GM12891 (cell line): ENCODE measurements at regions not wholly inside any gene's neighbourhood (a gene's known extent, or its start where the extent isn't known, plus 50 kb on each side); places are given as distances from the start of the nearest gene placed in this dataset.

Source experiments
- DNase-seq: peaks from one replicate; pipeline ENCODE4 v3.0.0; 2011; ENCODE audit warnings: low spot score; ENCODE audit not compliant: insufficient read length
- FAIRE-seq: peaks from 2 replicates; lab custom pipeline; 2011; peaks lifted over from hg19 to GRCh38; lab: Jason Lieb, UNC
- PAX5 ChIP-seq: IDR thresholded peaks from 2 replicates; pipeline ENCODE4 v1.6.1; 2011; ENCODE audit warnings: low read length, moderate library complexity, mild to moderate bottlenecking; ENCODE audit not compliant: insufficient read depth, severe bottlenecking
- POLR2A ChIP-seq: IDR thresholded peaks from 2 replicates; pipeline ENCODE4 v1.6.1; 2011; ENCODE audit warnings: low read depth, low read length, control low read depth
- POLR2AphosphoS5 ChIP-seq: IDR thresholded peaks from 2 replicates; pipeline ENCODE4 v1.6.1; 2011; ENCODE audit warnings: low read depth, low read length, control low read depth
- POU2F2 ChIP-seq: IDR thresholded peaks from 2 replicates; pipeline ENCODE4 v1.6.1; 2011; ENCODE audit warnings: low read depth, mild to moderate bottlenecking, control low read depth, low read length, moderate library complexity
- SPI1 ChIP-seq: IDR thresholded peaks from 2 replicates; pipeline ENCODE4 v1.6.1; 2011; ENCODE audit warnings: low read depth, low read length, control low read depth
- TAF1 ChIP-seq: IDR thresholded peaks from 2 replicates; pipeline ENCODE4 v1.6.1; 2011; ENCODE audit warnings: low read depth, low read length, control low read depth

DNA sequence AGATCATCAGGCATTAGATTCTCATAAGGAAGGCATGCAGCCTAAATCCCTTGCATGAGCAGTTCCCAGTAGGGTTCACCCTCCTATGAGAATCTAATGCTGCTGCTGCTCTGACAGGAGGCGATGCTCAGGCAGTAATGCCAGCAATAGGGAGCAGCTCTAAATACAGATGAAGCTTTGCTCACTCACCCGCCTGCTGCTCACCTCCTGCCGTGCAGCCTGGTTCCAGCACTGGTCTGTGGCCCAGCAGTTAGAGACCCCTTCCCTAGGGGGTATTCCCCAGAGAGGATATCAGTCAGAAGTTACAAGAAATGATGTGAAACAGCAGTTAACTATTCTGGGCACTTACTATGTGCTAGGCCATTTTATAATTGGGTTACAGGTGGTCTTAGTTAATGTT lies 226.0 kb downstream of the KCNJ3 start:
- FAIRE-seq (no peak), DNase-seq (no peak)
- no peak for TF ChIP-seq TAF1
- TF ChIP-seq PAX5: no peak
- TF ChIP-seq SPI1: no peak
- TF ChIP-seq POLR2A: no peak
- TF ChIP-seq POLR2AphosphoS5: no peak
- no peak for TF ChIP-seq POU2F2

DNA sequence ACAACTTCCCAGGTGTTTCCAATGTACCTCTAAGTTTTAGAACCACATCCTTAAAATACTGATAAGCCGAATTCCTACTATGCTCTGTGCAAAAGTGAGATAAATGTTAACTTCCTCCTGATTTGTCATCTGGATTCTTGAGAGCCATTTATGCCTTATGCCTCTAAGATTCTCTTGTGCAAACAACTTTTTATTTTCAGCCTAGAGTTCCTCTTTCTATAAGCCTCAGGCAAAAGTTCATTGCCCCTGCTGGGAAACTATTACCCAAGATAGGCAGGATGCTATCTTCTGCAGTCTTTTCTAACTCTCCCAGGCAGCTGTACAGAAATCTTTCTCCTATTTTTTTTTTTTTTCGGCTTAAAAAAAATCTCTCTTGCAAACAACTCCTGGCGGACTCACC lies 216.1 kb downstream of the KCNJ3 start:
- DNase-seq (no peak), FAIRE-seq (no peak)
- TF ChIP-seq TAF1: no peak
- no peak for TF ChIP-seq POLR2A
- TF ChIP-seq PAX5: no peak
- no peak for TF ChIP-seq POLR2AphosphoS5
- TF ChIP-seq POU2F2: no peak
- no peak for TF ChIP-seq SPI1

DNA sequence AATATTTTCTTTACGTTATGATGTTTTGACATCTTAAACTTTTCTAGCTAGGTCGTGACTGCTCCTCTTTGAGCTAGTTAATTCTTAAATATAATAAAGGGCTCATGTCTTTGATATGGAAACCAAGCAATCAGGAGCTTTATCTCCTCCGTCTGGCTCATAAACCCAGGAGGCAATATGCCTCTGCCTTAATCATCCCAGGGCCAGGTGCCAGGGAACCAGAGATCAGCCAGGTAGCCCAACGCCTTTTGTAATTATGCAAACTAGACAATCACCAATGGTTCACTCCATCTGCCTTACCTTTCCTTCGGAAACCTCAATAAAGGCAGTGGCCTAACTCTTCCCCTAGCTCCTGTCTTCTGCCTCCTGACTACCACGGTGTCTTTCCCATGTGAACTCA lies 213.7 kb downstream of the KCNJ3 start:
- no peak for DNase-seq
- no peak for FAIRE-seq
- TF ChIP-seq TAF1 (no peak), PAX5 (no peak), SPI1 (no peak), POLR2A (no peak), POU2F2 (no peak), POLR2AphosphoS5 (no peak)

DNA sequence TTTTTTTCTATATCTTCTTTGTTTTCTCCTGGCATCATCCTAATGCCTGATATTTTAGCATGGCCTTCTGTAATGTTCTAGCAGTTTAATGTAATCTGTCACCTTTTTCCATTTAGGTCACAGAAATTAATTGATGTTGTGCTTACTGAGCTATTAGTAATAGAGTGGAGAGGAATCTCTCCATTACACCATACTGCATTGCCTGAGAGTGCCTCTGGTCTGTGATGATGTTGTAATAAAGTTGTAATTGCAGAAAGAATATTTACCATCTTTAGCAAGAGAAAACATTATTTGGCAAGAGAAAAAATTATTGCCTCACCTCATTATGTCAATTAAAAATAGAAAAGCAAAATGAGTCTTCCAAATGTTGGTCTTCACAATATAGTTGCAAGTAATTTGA lies 213.2 kb downstream of the KCNJ3 start:
- TF ChIP-seq POLR2AphosphoS5: no peak
- no peak for TF ChIP-seq TAF1
- no peak for TF ChIP-seq POU2F2
- no peak for TF ChIP-seq POLR2A
- no peak for TF ChIP-seq PAX5
- no peak for TF ChIP-seq SPI1
- DNase-seq: no peak
- FAIRE-seq: no peak

DNA sequence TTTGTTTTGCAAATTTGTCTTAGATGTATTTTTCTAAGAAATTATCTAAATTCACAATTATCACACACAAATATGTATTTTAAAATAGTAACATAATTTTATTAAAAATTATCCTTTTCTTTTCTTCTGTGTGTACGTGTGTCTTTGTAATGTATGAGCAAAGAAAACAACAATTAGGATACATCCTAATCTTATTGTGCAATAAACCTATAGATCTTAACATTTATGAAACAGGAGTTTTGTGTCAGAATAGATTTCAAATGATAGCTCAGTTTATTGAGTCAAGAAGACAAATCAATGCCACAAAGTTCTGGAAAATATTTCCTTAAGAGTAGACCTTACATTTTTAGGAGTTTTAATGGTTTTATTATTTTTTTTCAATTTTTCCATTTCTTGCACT lies 212.2 kb downstream of the KCNJ3 start:
- no peak for TF ChIP-seq POLR2A
- TF ChIP-seq SPI1: no peak
- TF ChIP-seq TAF1: no peak
- no peak for TF ChIP-seq PAX5
- no peak for TF ChIP-seq POU2F2
- TF ChIP-seq POLR2AphosphoS5: no peak
- FAIRE-seq: no peak
- no peak for DNase-seq

DNA sequence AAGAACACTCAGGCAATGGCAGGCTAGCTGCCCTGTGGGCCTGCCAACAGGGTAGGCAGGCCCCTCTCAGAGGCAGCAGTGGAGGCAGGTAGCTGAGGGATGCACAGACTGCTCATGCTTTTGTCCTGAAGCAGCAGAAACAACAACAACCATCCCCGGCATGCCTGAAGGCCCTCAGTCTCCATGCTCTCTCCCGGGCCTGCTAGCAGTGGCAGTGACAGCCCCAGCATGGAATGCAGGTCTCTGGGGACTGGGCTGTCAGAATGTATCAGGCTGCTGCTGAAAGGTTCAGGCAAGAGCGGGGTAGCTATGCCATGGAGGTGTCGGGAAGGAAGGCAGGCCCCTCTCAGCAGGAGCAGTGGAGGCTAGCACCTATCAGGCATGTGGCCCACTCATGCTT lies 209.8 kb downstream of the KCNJ3 start:
- DNase-seq: no peak
- FAIRE-seq: no peak

More for the DNA sequence above, 209.8 kb downstream of the KCNJ3 start:
- TF ChIP-seq POU2F2 (no peak), POLR2A (no peak), TAF1 (no peak), SPI1 (no peak), POLR2AphosphoS5 (no peak), PAX5 (no peak)
